ENCODE measurements at regions not wholly inside any gene's neighbourhood (a gene's known extent, or its start where the extent isn't known, plus 50 kb on each side); places are given as distances from the start of the nearest gene placed in this dataset.

GRCh38 chr13:73967397-73968165 lies 166.6 kb downstream of the KLF12 start:
- TF ChIP-seq, protein P1, sequence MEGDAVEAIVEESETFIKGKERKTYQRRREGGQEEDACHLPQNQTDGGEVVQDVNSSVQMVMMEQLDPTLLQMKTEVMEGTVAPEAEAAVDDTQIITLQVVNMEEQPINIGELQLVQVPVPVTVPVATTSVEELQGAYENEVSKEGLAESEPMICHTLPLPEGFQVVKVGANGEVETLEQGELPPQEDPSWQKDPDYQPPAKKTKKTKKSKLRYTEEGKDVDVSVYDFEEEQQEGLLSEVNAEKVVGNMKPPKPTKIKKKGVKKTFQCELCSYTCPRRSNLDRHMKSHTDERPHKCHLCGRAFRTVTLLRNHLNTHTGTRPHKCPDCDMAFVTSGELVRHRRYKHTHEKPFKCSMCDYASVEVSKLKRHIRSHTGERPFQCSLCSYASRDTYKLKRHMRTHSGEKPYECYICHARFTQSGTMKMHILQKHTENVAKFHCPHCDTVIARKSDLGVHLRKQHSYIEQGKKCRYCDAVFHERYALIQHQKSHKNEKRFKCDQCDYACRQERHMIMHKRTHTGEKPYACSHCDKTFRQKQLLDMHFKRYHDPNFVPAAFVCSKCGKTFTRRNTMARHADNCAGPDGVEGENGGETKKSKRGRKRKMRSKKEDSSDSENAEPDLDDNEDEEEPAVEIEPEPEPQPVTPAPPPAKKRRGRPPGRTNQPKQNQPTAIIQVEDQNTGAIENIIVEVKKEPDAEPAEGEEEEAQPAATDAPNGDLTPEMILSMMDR (IDR thresholded peaks at IDR 0.05; ENCODE audit: insufficient read depth, low read length, poor library complexity, severe bottlenecking): no peak

GRCh38 chr13:73966331-73966730 lies 167.9 kb downstream of the KLF12 start:
- no peaks in the 10 kb centered on the region for H3K27me3 ChIP-seq (replicated peaks; ENCODE audit: control insufficient read depth, insufficient read depth, low read length)
- TF ChIP-seq, protein P1 (IDR thresholded peaks at IDR 0.05; ENCODE audit: insufficient read depth, low read length, poor library complexity, severe bottlenecking): no peak
- no peak for DNase-seq (ENCODE audit: extremely low read depth, insufficient read length)
- no peak overlapping the region for H3K4me3 ChIP-seq (replicated peaks; ENCODE audit: low read depth, low read length)
- no peaks in the 10 kb centered on the region for H3K36me3 ChIP-seq (ENCODE audit: control insufficient read depth, insufficient read depth, low read length)

More at GRCh38 chr13:73967397-73968165, 166.6 kb downstream of the KLF12 start:
- peak; percentile 76 for DNase-seq (ENCODE audit: extremely low read depth, insufficient read length)
- no peaks in the 10 kb centered on the region for H3K36me3 ChIP-seq (ENCODE audit: control insufficient read depth, insufficient read depth, low read length)
- H3K4me3 ChIP-seq (replicated peaks; ENCODE audit: low read depth, low read length): no peak overlapping the region
- H3K27me3 ChIP-seq (replicated peaks; ENCODE audit: control insufficient read depth, insufficient read depth, low read length): no peaks in the 10 kb centered on the region

GRCh38 chr13:73962284-73962683 lies 171.9 kb downstream of the KLF12 start:
- DNase-seq (ENCODE audit: extremely low read depth, insufficient read length): no peak
- no peaks in the 10 kb centered on the region for H3K36me3 ChIP-seq (ENCODE audit: control insufficient read depth, insufficient read depth, low read length)
- TF ChIP-seq, protein P1 (IDR thresholded peaks at IDR 0.05; ENCODE audit: insufficient read depth, low read length, poor library complexity, severe bottlenecking): no peak

GRCh38 chr13:73961181-73961580 lies 173.0 kb downstream of the KLF12 start:
- TF ChIP-seq, protein P1 (IDR thresholded peaks at IDR 0.05; ENCODE audit: insufficient read depth, low read length, poor library complexity, severe bottlenecking): no peak

More at GRCh38 chr13:73962284-73962683, 171.9 kb downstream of the KLF12 start:
- Histone ChIP-seq H3K27me3 (replicated peaks; ENCODE audit: control insufficient read depth, insufficient read depth, low read length) (no peaks in the 10 kb centered on the region), H3K4me3 (replicated peaks; ENCODE audit: low read depth, low read length) (no peak overlapping the region)

DNA sequence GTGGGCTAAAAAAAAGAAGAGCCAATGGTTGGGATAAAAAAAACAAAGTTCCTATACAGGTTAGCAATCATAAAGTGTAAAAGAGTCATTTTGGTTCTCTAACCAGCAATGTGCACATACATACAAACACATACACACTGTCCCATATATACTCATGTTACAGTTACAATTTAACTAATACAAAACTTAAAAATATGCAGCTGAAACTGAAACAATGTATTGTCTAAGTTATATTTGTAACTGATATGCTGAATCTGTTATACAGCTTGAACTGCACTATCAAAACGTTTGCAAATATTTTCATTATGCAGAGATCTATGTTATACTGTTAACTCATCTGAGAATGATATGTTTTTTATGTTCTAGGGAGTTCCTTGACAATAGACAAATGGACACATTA lies 173.7 kb downstream of the KLF12 start:
- no peak overlapping the region for H3K4me3 ChIP-seq (replicated peaks; ENCODE audit: low read depth, low read length)
- TF ChIP-seq, protein P1 (IDR thresholded peaks at IDR 0.05; ENCODE audit: insufficient read depth, low read length, poor library complexity, severe bottlenecking): no peak
- no peaks in the 10 kb centered on the region for H3K27me3 ChIP-seq (replicated peaks; ENCODE audit: control insufficient read depth, insufficient read depth, low read length)
- H3K36me3 ChIP-seq (ENCODE audit: control insufficient read depth, insufficient read depth, low read length): no peaks in the 10 kb centered on the region
- DNase-seq (ENCODE audit: extremely low read depth, insufficient read length): no peak

More at GRCh38 chr13:73961181-73961580, 173.0 kb downstream of the KLF12 start:
- DNase-seq (ENCODE audit: extremely low read depth, insufficient read length): no peak
- H3K27me3 ChIP-seq (replicated peaks; ENCODE audit: control insufficient read depth, insufficient read depth, low read length): no peaks in the 10 kb centered on the region
- no peak overlapping the region for H3K4me3 ChIP-seq (replicated peaks; ENCODE audit: low read depth, low read length)
- H3K36me3 ChIP-seq (ENCODE audit: control insufficient read depth, insufficient read depth, low read length): no peaks in the 10 kb centered on the region
